ENCODE measurements at regions not wholly inside any gene's neighbourhood (a gene's known extent, or its start where the extent isn't known, plus 50 kb on each side); places are given as distances from the start of the nearest gene placed in this dataset.

- TF ChIP-seq EZH2phosphoT487 (IDR thresholded peaks at IDR 0.05; ENCODE audit: low read depth, severe bottlenecking, unreplicated experiment) (no peak), EZH2 (IDR thresholded peaks at IDR 0.05; ENCODE audit: borderline replicate concordance) (no peak)
These were observed 393.3 kb downstream of the DMRT2 start for GRCh38 chr9:1443450-1443849.

All from hepatocyte (in vitro differentiated cells).